HG02852 (cell line): ENCODE measurements at regions not wholly inside any gene's neighbourhood (a gene's known extent, or its start where the extent isn't known, plus 50 kb on each side); places are given as distances from the start of the nearest gene placed in this dataset.
"Not testable (repeated sequence)": the region's sequence is repeated elsewhere in the genome, so short reads cannot be mapped to it uniquely, and the experiment has no call there.

Experiments
- ATAC-seq: cut with Tn5 transposase; IDR thresholded peaks from one replicate; pipeline ENCODE4 v1.9.1; 2021; ENCODE audit warnings: mild to moderate bottlenecking, moderate library complexity; ENCODE audit not compliant: unreplicated experiment

- ATAC-seq, result no peak
Observed at GRCh38 chr3:159339131-159339530, 537.3 kb downstream of the MFSD1 start.

- ATAC-seq, result no peak
Observed at GRCh38 chr3:159340877-159341500, 539.1 kb downstream of the MFSD1 start.

GRCh38 chr3:159346271-159346903 lies 544.5 kb downstream of the MFSD1 start:
- ATAC-seq, result no peak

- no peak for ATAC-seq
Observed at GRCh38 chr3:159348431-159348830, 546.6 kb downstream of the MFSD1 start.

- ATAC-seq, result peak; percentile 73
Observed at GRCh38 chr3:159356606-159357005, 554.8 kb downstream of the MFSD1 start.

GRCh38 chr3:159364511-159364910 lies 562.7 kb downstream of the MFSD1 start:
- no peak for ATAC-seq

- no peak for ATAC-seq
Observed at GRCh38 chr3:159366476-159366875, 564.6 kb downstream of the MFSD1 start.

- ATAC-seq, result no peak
Observed at GRCh38 chr3:159371961-159372360, 570.1 kb downstream of the MFSD1 start.

GRCh38 chr3:159378396-159379194 lies 576.7 kb downstream of the MFSD1 start:
- no peak for ATAC-seq

GRCh38 chr3:159380891-159381290 lies 579.0 kb downstream of the MFSD1 start:
- no peak for ATAC-seq

- no peak for ATAC-seq
Observed at GRCh38 chr3:159390656-159391212, 588.9 kb downstream of the MFSD1 start.

GRCh38 chr3:159397683-159398082 lies 591.0 kb upstream of the IL12A start:
- not testable (repeated sequence) for ATAC-seq

- no peak for ATAC-seq
Observed at GRCh38 chr3:159401069-159401468, 587.6 kb upstream of the IL12A start.

- ATAC-seq, result not testable (repeated sequence)
Observed at GRCh38 chr3:159409711-159410110, 578.9 kb upstream of the IL12A start.

GRCh38 chr3:159413319-159413718 lies 575.3 kb upstream of the IL12A start:
- no peak for ATAC-seq

- no peak for ATAC-seq
Observed at GRCh38 chr3:159416856-159417255, 571.8 kb upstream of the IL12A start.

GRCh38 chr3:159417761-159418160 lies 570.9 kb upstream of the IL12A start:
- no peak for ATAC-seq

- ATAC-seq, result no peak
Observed at GRCh38 chr3:159418571-159419526, 569.8 kb upstream of the IL12A start.

GRCh38 chr3:159429702-159430101 lies 558.9 kb upstream of the IL12A start:
- ATAC-seq, result no peak

GRCh38 chr3:159432682-159433340 lies 555.8 kb upstream of the IL12A start:
- no peak for ATAC-seq
